HepG2 (cell line): ENCODE measurements at regions not wholly inside any gene's neighbourhood (a gene's known extent, or its start where the extent isn't known, plus 50 kb on each side); places are given as distances from the start of the nearest gene placed in this dataset.

Source experiments
- ATAC-seq: fragments of 200-7000 bp; cut with Tn5 transposase; 3 replicates; pipeline ENCODE4 v1.9.1; 2020; ENCODE audit warnings: mild to moderate bottlenecking, moderate library complexity
- BruUV-seq: library from RNA; stranded (reverse); fragments of 400-500 nt; replicated peaks from 2 replicates; lab custom pipeline; 2021; lab: Mats Ljungman, UMichigan
- CTCF ChIA-PET: fragments of 300-600 bp; formaldehyde crosslinking; extraction: SDS; loops from one replicate; lab custom pipeline; 2021; ENCODE audit warnings: low total read pairs, inconsistent platforms, low intra/inter-chr PET ratio; lab: Yijun Ruan, JAX
- POLR2A ChIA-PET: fragments of 350-600 bp; sonication (Branson Sonifier 250); formaldehyde crosslinking; loops from one replicate; lab custom pipeline; 2020; ENCODE audit warnings: antibody characterized with exemption, inconsistent platforms; lab: Yijun Ruan, JAX
- DNase-seq: peaks from one replicate; pipeline ENCODE4 v3.0.0-alpha.2; 2015; ENCODE audit warnings: low spot score
- FAIRE-seq: peaks from 3 replicates; lab custom pipeline; 2011; peaks lifted over from hg19 to GRCh38; lab: Jason Lieb, UNC
- H2AFZ ChIP-seq: one replicate; pipeline ENCODE4 v1.6.1; 2011; ENCODE audit warnings: low read length, inconsistent platforms
- H3K27ac ChIP-seq: fragments of 300-600 bp; 3 replicates; pipeline ENCODE4 v1.8.0; 2011; ENCODE audit warnings: mixed run types, mild to moderate bottlenecking, mixed read lengths, low read length, inconsistent platforms; ENCODE audit not compliant: insufficient read depth; ENCODE audit errors: extremely low read length
- H3K27me3 ChIP-seq, 2 experiments: fragments of 200-600 bp in 1 of 2; 2 replicates in 1 of 2; 3 replicates in 1 of 2; pipeline versions ENCODE4 v1.6.0 to v1.8.0; 2011; ENCODE audit warnings: low read length in 2 of 2, mild to moderate bottlenecking in 2 of 2, moderate library complexity in 2 of 2, inconsistent platforms in 1 of 2; ENCODE audit not compliant: insufficient read depth in 2 of 2, control insufficient read depth in 1 of 2
- H3K36me3 ChIP-seq, 2 experiments: fragments of 200-600 bp in 1 of 2; replicated peaks in 1 of 2; 2 replicates in 1 of 2; 3 replicates in 1 of 2; pipeline versions ENCODE4 v1.5.1 to v1.8.0; 2011; ENCODE audit warnings: low read length in 2 of 2, inconsistent platforms in 1 of 2; ENCODE audit not compliant: insufficient read depth in 2 of 2, control insufficient read depth in 1 of 2
- H3K4me1 ChIP-seq: 2 replicates; pipeline ENCODE4 v1.5.1; 2012; ENCODE audit warnings: low read length, inconsistent platforms; ENCODE audit not compliant: insufficient read depth
- H3K4me2 ChIP-seq: 2 replicates; pipeline ENCODE4 v1.6.0; 2011; ENCODE audit warnings: low read depth, low read length, inconsistent platforms
- H3K4me3 ChIP-seq, 3 experiments: fragments of 200-600 bp in 1 of 3; sonication (generic), shearing (Covaris generic) in 1 of 3; replicated peaks in 1 of 3; 2 replicates each; pipeline ENCODE4 v1.5.1; 2011 to 2016; ENCODE audit warnings: low read length in 3 of 3, inconsistent platforms in 2 of 3, low read depth in 2 of 3, mild to moderate bottlenecking in 2 of 3, control low read depth in 1 of 3, mixed read lengths in 1 of 3; ENCODE audit not compliant: insufficient read depth in 1 of 3
- H3K79me2 ChIP-seq: one replicate; pipeline ENCODE4 v1.6.1; 2011; ENCODE audit warnings: low read length, inconsistent platforms; ENCODE audit not compliant: insufficient read depth
- H3K9ac ChIP-seq: 2 replicates; pipeline ENCODE4 v1.6.0; 2011; ENCODE audit warnings: mild to moderate bottlenecking, low read depth, low read length, inconsistent platforms; ENCODE audit not compliant: insufficient read depth
- H3K9me3 ChIP-seq: 2 replicates; pipeline ENCODE4 v1.5.1; 2012; ENCODE audit warnings: mild to moderate bottlenecking, low read length
- H4K20me1 ChIP-seq: 2 replicates; pipeline ENCODE4 v1.6.0; 2011; ENCODE audit warnings: inconsistent platforms, mild to moderate bottlenecking, low read length, moderate library complexity; ENCODE audit not compliant: insufficient read depth
- ATM ChIP-seq: fragments of 450-650 bp; IDR thresholded peaks from 2 replicates; pipeline ENCODE4 v1.7.1; 2017; ENCODE audit warnings: mild to moderate bottlenecking, borderline replicate concordance
- CENPX ChIP-seq: sonication (generic); formaldehyde crosslinking; IDR thresholded peaks from 2 replicates; pipeline ENCODE4 v1.9.0; 2021; ENCODE audit warnings: mild to moderate bottlenecking, missing genetic modification reagents, moderate library complexity
- ELF3 ChIP-seq: IDR thresholded peaks from 2 replicates; pipeline ENCODE4 v1.6.1; 2016; ENCODE audit warnings: missing genetic modification reagents, missing compliant biosample characterization
- FOXK1 ChIP-seq: sonication (generic); formaldehyde crosslinking; IDR thresholded peaks from 2 replicates; pipeline ENCODE4 v1.4.0; 2020; ENCODE audit warnings: low read depth, missing genetic modification reagents, borderline replicate concordance
- HDAC2 ChIP-seq: sonication (generic); formaldehyde crosslinking; IDR thresholded peaks from 2 replicates; pipeline ENCODE4 v1.4.0; 2020; ENCODE audit warnings: missing genetic modification reagents
- HMG20A ChIP-seq: IDR thresholded peaks from 2 replicates; pipeline ENCODE4 v1.6.1; 2016; ENCODE audit warnings: borderline replicate concordance
- ISL2 ChIP-seq: sonication (generic); formaldehyde crosslinking; IDR thresholded peaks from 2 replicates; pipeline ENCODE4 v1.5.0; 2020; ENCODE audit warnings: missing genetic modification reagents
- RFX3 ChIP-seq: IDR thresholded peaks from 2 replicates; pipeline ENCODE4 v1.6.1; 2016; ENCODE audit warnings: missing biosample characterization, missing genetic modification reagents
- RXRA ChIP-seq: sonication (generic); formaldehyde crosslinking; IDR thresholded peaks from 2 replicates; pipeline ENCODE4 v1.5.1; 2020; ENCODE audit warnings: missing genetic modification reagents
- SAP130 ChIP-seq: IDR thresholded peaks from 2 replicates; pipeline ENCODE4 v1.6.1; 2016; ENCODE audit warnings: low read depth
- STAT5B ChIP-seq: sonication (generic); formaldehyde crosslinking; IDR thresholded peaks from 2 replicates; pipeline ENCODE4 v1.4.0; 2020; ENCODE audit warnings: missing genetic modification reagents
- TOPORS ChIP-seq: sonication (generic); formaldehyde crosslinking; IDR thresholded peaks from 2 replicates; pipeline ENCODE4 v1.8.0; 2023; ENCODE audit warnings: mild to moderate bottlenecking, missing genetic modification reagents
- ZNF253 ChIP-seq: sonication (generic); formaldehyde crosslinking; IDR thresholded peaks from 2 replicates; pipeline ENCODE4 v1.8.0; 2022; ENCODE audit warnings: mild to moderate bottlenecking, missing genetic modification reagents, borderline replicate concordance
- ZNF432 ChIP-seq: sonication (generic); formaldehyde crosslinking; IDR thresholded peaks from 2 replicates; pipeline ENCODE4 v1.5.0; 2020; ENCODE audit warnings: missing genetic modification reagents, mild to moderate bottlenecking, borderline replicate concordance
- ZNF513 ChIP-seq: sonication (generic); formaldehyde crosslinking; conservative IDR thresholded peaks from 2 replicates; pipeline ENCODE4 v1.5.0; 2020; ENCODE audit warnings: missing genetic modification reagents
- WGBS: methylation state at CpG from one replicate; pipeline ENCODE4 v1.1.6; 2017; ENCODE audit warnings: low lambda C conversion rate; 5-methylcytosine and 5-hydroxymethylcytosine counted together
- in situ Hi-C: cut with HindIII; loops from 2 replicates; pipeline ENCODE4 v1.10.0; 2017; ENCODE audit warnings: low pct_unique_long_range_greater_than_20kb; ENCODE audit not compliant: extremely low pct_ligation_motif_present
- intact Hi-C: fragments of 100-400 bp; cut with micrococcal nuclease; formaldehyde crosslinking; loops from one replicate; pipeline ENCODE4 v1.10.0; 2022; ENCODE audit not compliant: unreplicated experiment
- TF ChIP-seq, protein P1 (sequence below): sonication (generic); formaldehyde crosslinking; conservative IDR thresholded peaks from 2 replicates; pipeline ENCODE4 v1.4.0; 2020; ENCODE audit warnings: mild to moderate bottlenecking, missing genetic modification reagents, moderate library complexity
- TF ChIP-seq, protein P2 (sequence below): fragments of 450-650 bp; IDR thresholded peaks from 2 replicates; pipeline ENCODE4 v1.6.1; 2016
- TF ChIP-seq, protein P3 (sequence below): IDR thresholded peaks from 2 replicates; pipeline ENCODE4 v1.6.1; 2018; ENCODE audit warnings: missing genetic modification reagents, mild to moderate bottlenecking, missing compliant biosample characterization

GRCh38 chr4:159045321-159045720 lies 57.6 kb upstream of the RAPGEF2 start (continued):
- TF ChIP-seq STAT5B (CRISPR knock-in tag): no peak
- TF ChIP-seq ZNF513 (CRISPR knock-in tag): no peak
- no peak for TF ChIP-seq CENPX (CRISPR knock-in tag)
- no peak for TF ChIP-seq ATM
- TF ChIP-seq SAP130 (CRISPR knock-in tag): no peak
- TF ChIP-seq RXRA (CRISPR knock-in tag): no peak
- TF ChIP-seq, all 625 proteins: peak for 0

GRCh38 chr4:159046683-159047082 lies 56.2 kb upstream of the RAPGEF2 start:
- ATAC-seq (peak; percentile 89), FAIRE-seq (peak; percentile 85), DNase-seq (peak; percentile 87)
- intact Hi-C loops (loop anchor here (2.0 to 10.0 kb wide), 2 partner anchors 56 to 128 kb away; partner anchors contain the start of gene RAPGEF2), in situ Hi-C loops (no loop called here)
- ChIA-PET POLR2A (no interaction called here), CTCF (no interaction called here)
- no TSS peak for BruUV-seq
- no peak overlapping the region for H2AFZ ChIP-seq
- H3K4me3 ChIP-seq: no peak overlapping the region
- H3K27me3 ChIP-seq: no peaks in the 10 kb centered on the region
- no peaks in the 10 kb centered on the region for H4K20me1 ChIP-seq
- H3K4me2 ChIP-seq: no peak overlapping the region
- no peak overlapping the region for H3K9ac ChIP-seq
- peaks cover 31% of the 10 kb centered on the region for H3K4me1 ChIP-seq
- H3K9me3 ChIP-seq: no peaks in the 10 kb centered on the region
- no peaks in the 10 kb centered on the region for H3K36me3 ChIP-seq
- WGBS: 2% methylated on average over 5 of the region's 6 CpGs
- no peak overlapping the region for H3K27ac ChIP-seq
- H3K79me2 ChIP-seq: no peaks in the 10 kb centered on the region
- TF ChIP-seq ZNF432 (CRISPR knock-in tag): no peak
- peak; percentile 43; the same call in 1 of the 2 replicates for TF ChIP-seq ELF3 (CRISPR knock-in tag)
- TF ChIP-seq FOXK1 (CRISPR knock-in tag): peak; percentile 63; the same call in 1 of the 2 replicates
- peak; percentile 83 for TF ChIP-seq HMG20A (CRISPR knock-in tag)
- 0 out of 2 replicates have a peak, but pooled peaks have one; percentile 37 for TF ChIP-seq TOPORS (CRISPR knock-in tag)
- TF ChIP-seq ZNF253 (CRISPR knock-in tag): no peak
- no peak for TF ChIP-seq RFX3
- peak; percentile 91 for TF ChIP-seq HDAC2 (CRISPR knock-in tag)
- TF ChIP-seq, protein P1, sequence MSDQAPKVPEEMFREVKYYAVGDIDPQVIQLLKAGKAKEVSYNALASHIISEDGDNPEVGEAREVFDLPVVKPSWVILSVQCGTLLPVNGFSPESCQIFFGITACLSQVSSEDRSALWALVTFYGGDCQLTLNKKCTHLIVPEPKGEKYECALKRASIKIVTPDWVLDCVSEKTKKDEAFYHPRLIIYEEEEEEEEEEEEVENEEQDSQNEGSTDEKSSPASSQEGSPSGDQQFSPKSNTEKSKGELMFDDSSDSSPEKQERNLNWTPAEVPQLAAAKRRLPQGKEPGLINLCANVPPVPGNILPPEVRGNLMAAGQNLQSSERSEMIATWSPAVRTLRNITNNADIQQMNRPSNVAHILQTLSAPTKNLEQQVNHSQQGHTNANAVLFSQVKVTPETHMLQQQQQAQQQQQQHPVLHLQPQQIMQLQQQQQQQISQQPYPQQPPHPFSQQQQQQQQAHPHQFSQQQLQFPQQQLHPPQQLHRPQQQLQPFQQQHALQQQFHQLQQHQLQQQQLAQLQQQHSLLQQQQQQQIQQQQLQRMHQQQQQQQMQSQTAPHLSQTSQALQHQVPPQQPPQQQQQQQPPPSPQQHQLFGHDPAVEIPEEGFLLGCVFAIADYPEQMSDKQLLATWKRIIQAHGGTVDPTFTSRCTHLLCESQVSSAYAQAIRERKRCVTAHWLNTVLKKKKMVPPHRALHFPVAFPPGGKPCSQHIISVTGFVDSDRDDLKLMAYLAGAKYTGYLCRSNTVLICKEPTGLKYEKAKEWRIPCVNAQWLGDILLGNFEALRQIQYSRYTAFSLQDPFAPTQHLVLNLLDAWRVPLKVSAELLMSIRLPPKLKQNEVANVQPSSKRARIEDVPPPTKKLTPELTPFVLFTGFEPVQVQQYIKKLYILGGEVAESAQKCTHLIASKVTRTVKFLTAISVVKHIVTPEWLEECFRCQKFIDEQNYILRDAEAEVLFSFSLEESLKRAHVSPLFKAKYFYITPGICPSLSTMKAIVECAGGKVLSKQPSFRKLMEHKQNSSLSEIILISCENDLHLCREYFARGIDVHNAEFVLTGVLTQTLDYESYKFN (CRISPR knock-in tag): peak; percentile 79
- peak; percentile 65; the same call in 1 of the 2 replicates for TF ChIP-seq ISL2 (CRISPR knock-in tag)
- TF ChIP-seq, protein P2, sequence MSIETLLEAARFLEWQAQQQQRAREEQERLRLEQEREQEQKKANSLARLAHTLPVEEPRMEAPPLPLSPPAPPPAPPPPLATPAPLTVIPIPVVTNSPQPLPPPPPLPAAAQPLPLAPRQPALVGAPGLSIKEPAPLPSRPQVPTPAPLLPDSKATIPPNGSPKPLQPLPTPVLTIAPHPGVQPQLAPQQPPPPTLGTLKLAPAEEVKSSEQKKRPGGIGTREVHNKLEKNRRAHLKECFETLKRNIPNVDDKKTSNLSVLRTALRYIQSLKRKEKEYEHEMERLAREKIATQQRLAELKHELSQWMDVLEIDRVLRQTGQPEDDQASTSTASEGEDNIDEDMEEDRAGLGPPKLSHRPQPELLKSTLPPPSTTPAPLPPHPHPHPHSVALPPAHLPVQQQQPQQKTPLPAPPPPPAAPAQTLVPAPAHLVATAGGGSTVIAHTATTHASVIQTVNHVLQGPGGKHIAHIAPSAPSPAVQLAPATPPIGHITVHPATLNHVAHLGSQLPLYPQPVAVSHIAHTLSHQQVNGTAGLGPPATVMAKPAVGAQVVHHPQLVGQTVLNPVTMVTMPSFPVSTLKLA: peak; percentile 25; the same call in 1 of the 2 replicates
- TF ChIP-seq, protein P3, sequence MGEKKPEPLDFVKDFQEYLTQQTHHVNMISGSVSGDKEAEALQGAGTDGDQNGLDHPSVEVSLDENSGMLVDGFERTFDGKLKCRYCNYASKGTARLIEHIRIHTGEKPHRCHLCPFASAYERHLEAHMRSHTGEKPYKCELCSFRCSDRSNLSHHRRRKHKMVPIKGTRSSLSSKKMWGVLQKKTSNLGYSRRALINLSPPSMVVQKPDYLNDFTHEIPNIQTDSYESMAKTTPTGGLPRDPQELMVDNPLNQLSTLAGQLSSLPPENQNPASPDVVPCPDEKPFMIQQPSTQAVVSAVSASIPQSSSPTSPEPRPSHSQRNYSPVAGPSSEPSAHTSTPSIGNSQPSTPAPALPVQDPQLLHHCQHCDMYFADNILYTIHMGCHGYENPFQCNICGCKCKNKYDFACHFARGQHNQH: no peak
